Activated CD4-positive, alpha-beta memory T cell treated with anti-CD3 and anti-CD28 coated beads, Interleukin-2, amount 10 ng/mL, durations not matched to agents 7 days and 5 days (primary cell): ENCODE measurements at regions not wholly inside any gene's neighbourhood (a gene's known extent, or its start where the extent isn't known, plus 50 kb on each side); places are given as distances from the start of the nearest gene placed in this dataset.
"Not testable (repeated sequence)": the region's sequence is repeated elsewhere in the genome, so short reads cannot be mapped to it uniquely, and the experiment has no call there.

ENCODE experiments used
- CTCF ChIA-PET: fragments of 350-600 bp; sonication (Branson Sonifier 250); formaldehyde crosslinking; loops from one replicate; lab custom pipeline; 2021; ENCODE audit warnings: antibody characterized with exemption, inconsistent platforms; lab: Charles Lee
- POLR2A ChIA-PET: fragments of 350-600 bp; sonication (Branson Sonifier 250); formaldehyde crosslinking; loops from one replicate; lab custom pipeline; 2021; ENCODE audit warnings: antibody characterized with exemption; lab: Charles Lee
- DNase-seq: peaks from one replicate; pipeline ENCODE4 v3.0.0-alpha.2; 2020
- H3K27ac Mint-ChIP-seq: one replicate; pipeline ENCODE4 v1.8.0; 2021; ENCODE audit warnings: mild to moderate bottlenecking, mixed read lengths
- H3K27me3 Mint-ChIP-seq: one replicate; pipeline ENCODE4 v1.8.0; 2021; ENCODE audit warnings: mixed read lengths
- H3K36me3 Mint-ChIP-seq: one replicate; pipeline ENCODE4 v1.8.0; 2021; ENCODE audit warnings: low read depth, mixed read lengths
- H3K4me1 Mint-ChIP-seq: one replicate; pipeline ENCODE4 v1.8.0; 2021; ENCODE audit warnings: mixed read lengths
- H3K4me3 Mint-ChIP-seq: one replicate; pipeline ENCODE4 v1.8.0; 2021; ENCODE audit warnings: mild to moderate bottlenecking, mixed read lengths
- H3K9me3 Mint-ChIP-seq: one replicate; pipeline ENCODE4 v1.8.0; 2021; ENCODE audit warnings: mixed read lengths

DNA sequence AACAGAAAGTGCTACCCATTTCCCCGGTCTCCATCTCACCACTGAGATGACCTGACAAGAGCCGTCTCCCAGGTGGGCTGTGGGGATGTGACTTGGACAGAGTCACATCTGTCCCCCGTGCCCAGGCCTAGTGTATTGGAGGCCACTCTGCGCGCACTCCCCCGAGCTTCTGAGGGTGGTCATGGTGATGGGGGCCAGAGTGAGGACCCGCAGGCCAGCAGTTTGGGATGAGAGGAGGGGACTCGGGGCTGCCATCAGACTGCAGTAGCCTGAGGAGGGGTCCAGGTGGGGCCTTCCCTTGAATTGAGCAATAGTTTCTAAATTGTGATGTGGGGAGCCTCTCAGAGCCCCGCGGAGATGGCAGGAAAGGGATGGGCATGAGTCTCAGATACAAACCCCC is 852.6 kb downstream of the TBC1D22A start:
- no peak overlapping the region for H3K27ac Mint-ChIP-seq
- ChIA-PET CTCF (no interaction called here), POLR2A (no interaction called here)
- no peaks in the 10 kb centered on the region for H3K27me3 Mint-ChIP-seq
- H3K4me3 Mint-ChIP-seq: no peak overlapping the region
- H3K36me3 Mint-ChIP-seq: no peaks in the 10 kb centered on the region
- H3K9me3 Mint-ChIP-seq: peaks cover 2% of the 10 kb centered on the region
- no peaks in the 10 kb centered on the region for H3K4me1 Mint-ChIP-seq
- DNase-seq: no peak

DNA sequence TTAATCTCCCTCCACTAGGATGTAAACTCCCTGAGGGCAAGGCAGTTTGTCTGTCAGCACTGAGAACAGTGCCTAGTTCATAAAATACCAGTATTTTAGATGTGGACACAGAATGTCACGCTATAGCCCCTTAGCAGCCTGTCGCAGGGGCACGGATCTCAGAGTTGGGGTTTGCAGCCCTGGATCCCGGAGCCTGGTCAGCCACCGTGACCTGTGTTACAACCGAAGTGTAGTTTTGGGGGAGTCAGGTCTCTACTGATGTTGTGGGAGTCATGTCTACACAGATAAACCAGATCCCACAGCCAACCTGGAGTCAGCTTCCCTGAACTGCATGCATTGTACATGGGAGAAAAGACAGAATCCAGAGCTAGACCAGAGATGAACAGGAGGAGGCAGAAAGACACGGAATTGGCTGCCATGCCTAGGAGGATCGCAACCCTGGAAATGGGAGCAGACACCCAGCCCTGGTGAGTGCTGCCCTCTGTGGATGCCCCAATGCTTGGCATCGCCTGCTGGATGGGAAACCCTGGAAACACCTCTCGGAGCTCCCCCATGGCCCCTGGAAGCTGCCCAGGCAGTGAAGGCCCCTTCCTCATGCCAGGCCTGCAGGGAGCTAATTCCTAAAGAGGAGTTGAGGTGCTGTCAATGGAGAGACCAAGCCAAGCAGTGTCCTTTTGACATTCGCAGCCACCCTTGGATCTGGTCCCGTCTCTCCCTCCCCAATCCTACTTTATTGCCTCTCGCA is 851.3 kb downstream of the TBC1D22A start:
- Mint-ChIP-seq H3K9me3 (peaks cover 2% of the 10 kb centered on the region), H3K27me3 (no peaks in the 10 kb centered on the region), H3K4me3 (no peak overlapping the region), H3K4me1 (no peaks in the 10 kb centered on the region), H3K36me3 (no peaks in the 10 kb centered on the region), H3K27ac (no peak overlapping the region)
- no peak for DNase-seq
- ChIA-PET POLR2A (no interaction called here), CTCF (no interaction called here)

DNA sequence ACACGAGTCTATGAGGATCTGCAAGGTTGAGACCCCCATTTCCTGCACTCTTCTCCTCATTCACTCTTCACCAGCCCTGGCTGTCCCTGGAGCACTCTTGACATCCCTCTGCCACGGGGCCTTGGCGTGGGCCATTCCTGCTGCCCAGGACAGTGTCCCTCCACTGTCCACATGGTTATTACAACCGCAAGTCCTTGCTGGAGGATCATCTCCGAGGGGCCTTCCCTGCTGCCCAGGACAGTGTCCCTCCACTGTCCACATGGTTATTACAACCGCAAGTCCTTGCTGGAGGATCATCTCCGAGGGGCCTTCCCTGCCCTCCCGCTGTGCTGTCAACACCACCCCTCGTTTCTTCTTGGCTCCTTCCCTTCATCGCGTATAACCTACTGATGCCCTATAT is 850.7 kb downstream of the TBC1D22A start:
- H3K4me1 Mint-ChIP-seq, H3K4me3 Mint-ChIP-seq, H3K27me3 Mint-ChIP-seq, CTCF ChIA-PET, H3K27ac Mint-ChIP-seq, DNase-seq, POLR2A ChIA-PET, H3K36me3 Mint-ChIP-seq, H3K9me3 Mint-ChIP-seq: not testable (repeated sequence)

DNA sequence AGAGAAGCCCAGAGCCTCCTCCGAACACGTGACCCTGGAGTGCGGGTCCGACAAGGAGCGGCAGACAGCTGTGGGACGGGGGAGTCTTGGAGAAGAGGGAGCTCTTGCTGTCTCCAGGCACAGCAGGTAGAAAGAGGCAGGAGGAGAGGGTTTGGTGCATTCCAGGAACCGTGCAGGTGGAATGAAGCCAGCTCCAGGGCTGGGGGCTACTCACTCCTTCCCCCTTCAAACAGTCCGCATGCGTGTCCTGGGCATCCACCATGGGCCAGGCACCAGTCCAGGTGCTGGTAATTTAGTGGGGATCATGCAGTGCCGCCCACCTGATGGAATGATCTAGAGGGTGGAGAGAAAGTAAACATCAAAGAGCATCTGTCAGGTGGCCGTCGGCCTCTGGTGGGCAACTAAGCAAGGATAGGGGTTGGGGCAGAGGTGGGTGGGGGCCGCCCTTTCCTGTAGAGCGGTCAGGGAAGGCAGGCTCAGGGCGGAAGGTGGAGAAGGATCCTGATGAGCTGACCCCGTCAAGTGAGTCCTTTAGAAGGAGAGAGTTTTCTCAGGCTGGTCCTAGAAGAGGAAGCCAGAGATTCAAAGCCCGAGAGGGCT is 850.0 kb downstream of the TBC1D22A start:
- CTCF ChIA-PET: no interaction called here
- H3K27me3 Mint-ChIP-seq: no peaks in the 10 kb centered on the region
- no peak overlapping the region for H3K27ac Mint-ChIP-seq
- no peak overlapping the region for H3K4me3 Mint-ChIP-seq
- no peaks in the 10 kb centered on the region for H3K36me3 Mint-ChIP-seq
- POLR2A ChIA-PET: no interaction called here
- H3K4me1 Mint-ChIP-seq: no peaks in the 10 kb centered on the region
- DNase-seq: no peak
- peaks cover 2% of the 10 kb centered on the region for H3K9me3 Mint-ChIP-seq

DNA sequence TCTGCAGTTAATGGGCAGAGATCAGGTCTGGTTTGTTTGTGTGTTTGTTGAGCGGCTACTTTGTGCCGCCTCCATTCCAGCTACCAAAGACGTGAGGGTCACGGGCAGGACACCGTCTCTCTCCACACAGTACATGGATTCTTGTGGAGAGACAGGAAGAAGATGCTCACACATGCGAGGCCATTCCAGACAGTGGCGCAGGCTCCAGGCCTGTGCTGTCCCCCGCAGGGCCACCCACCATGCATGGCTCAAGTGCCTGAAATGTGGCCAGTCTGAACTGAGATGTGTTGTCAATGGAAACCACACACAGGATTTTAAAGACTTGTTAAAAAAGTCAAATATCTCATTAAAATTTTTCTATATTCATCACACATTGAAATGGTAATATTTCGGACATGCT is 848.3 kb downstream of the TBC1D22A start:
- Mint-ChIP-seq H3K36me3 (no peaks in the 10 kb centered on the region), H3K27ac (no peak overlapping the region), H3K4me1 (no peaks in the 10 kb centered on the region), H3K27me3 (no peaks in the 10 kb centered on the region), H3K4me3 (no peak overlapping the region), H3K9me3 (no peaks in the 10 kb centered on the region)
- POLR2A ChIA-PET: no interaction called here
- no peak for DNase-seq
- CTCF ChIA-PET: no interaction called here

DNA sequence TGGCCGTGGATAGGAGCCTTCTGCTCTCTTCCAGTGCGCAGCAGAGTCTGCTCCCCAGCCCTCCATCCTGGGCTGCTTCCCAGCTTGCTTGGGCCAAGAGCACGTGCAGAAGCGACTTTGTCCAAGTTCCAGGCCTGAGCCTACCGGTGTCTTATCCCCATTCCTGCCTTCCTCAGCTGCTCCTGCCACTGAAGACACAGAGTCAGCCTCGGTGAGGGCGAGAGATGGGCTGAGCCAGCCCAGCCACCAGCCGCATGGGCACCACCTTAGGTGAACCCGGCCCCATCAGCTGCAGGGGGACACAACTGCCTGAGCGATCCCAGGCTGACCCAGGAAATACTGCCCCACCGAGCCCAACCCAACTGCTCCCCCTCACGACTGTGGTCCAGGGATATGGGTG is 847.8 kb downstream of the TBC1D22A start:
- Mint-ChIP-seq H3K27ac (no peak overlapping the region), H3K4me3 (no peak overlapping the region), H3K4me1 (no peaks in the 10 kb centered on the region), H3K9me3 (no peaks in the 10 kb centered on the region), H3K36me3 (no peaks in the 10 kb centered on the region), H3K27me3 (no peaks in the 10 kb centered on the region)
- ChIA-PET POLR2A (no interaction called here), CTCF (no interaction called here)
- DNase-seq: no peak

DNA sequence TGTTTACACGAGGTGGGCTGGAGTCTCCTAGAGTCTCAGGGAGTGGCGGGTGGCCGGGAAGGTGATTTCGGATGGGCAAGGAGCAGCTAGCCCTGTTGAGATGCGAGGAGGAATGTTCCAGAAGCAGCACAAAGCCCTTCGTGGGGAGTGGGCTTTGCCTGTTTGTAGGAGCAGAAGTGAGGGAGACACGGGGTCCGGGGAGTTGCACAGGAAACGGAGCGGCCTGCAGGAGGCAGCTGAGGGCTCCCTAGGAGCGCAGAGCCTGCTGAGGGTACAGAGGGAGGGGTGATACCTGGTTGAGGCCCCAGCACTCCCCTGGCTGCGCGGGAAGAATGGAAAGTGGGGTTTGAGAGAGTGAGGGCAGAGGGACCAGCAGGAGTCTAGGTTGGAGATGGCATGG is 847.2 kb downstream of the TBC1D22A start:
- CTCF ChIA-PET: no interaction called here
- Mint-ChIP-seq H3K4me1 (no peaks in the 10 kb centered on the region), H3K27me3 (no peaks in the 10 kb centered on the region), H3K27ac (no peak overlapping the region), H3K36me3 (no peaks in the 10 kb centered on the region), H3K4me3 (no peak overlapping the region), H3K9me3 (no peaks in the 10 kb centered on the region)
- DNase-seq: no peak
- POLR2A ChIA-PET: no interaction called here

DNA sequence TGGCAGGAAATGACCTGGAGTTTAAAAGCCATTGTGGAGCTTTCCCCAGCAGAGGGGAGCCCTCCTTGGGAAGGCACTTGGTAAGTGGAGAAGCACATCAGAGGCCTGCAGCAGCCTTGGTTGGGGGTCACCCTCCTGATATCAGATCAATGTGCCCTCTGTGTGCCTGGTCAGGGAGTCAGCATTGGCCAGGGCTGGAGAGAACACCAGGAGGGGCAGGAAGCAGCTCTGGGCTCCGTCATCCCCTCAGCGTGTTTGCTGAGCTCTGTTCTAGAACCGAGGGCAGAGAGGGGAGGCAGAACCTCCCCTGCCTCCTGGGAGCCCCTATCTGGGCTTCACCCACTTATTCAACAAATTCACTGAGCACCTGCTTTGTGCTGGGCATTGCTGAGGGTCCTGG is 846.0 kb downstream of the TBC1D22A start:
- ChIA-PET POLR2A (no interaction called here), CTCF (interaction anchor here (0.7 kb wide), 1 partner anchor 86 kb away, joined by 3 read pairs; no protein-coding TSS in a partner anchor)
- no peak overlapping the region for H3K4me3 Mint-ChIP-seq
- no peaks in the 10 kb centered on the region for H3K36me3 Mint-ChIP-seq
- no peak overlapping the region for H3K27ac Mint-ChIP-seq
- DNase-seq: no peak
- no peaks in the 10 kb centered on the region for H3K9me3 Mint-ChIP-seq
- H3K27me3 Mint-ChIP-seq: no peaks in the 10 kb centered on the region
- no peaks in the 10 kb centered on the region for H3K4me1 Mint-ChIP-seq

DNA sequence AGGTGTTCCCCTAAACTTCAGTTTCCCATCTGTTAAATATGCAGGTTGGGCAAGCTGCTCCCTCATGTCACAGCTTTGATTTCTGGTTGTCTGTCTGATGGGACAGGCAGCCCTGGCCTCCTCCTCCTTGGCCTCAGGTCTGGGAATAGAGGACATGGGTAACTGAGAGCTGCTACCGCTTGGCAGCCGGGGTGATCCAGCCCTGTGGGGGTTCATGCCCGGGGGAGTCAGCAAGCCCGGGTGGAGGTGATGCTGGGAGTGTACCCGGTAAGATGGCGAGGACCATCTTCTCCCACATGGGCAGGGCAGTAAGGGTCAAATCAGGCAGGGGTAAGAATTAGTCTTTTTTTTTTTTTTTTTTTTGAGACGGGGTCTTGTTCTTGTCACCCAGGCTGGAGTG is 845.0 kb downstream of the TBC1D22A start:
- Mint-ChIP-seq H3K36me3 (no peaks in the 10 kb centered on the region), H3K27me3 (no peaks in the 10 kb centered on the region), H3K4me1 (no peaks in the 10 kb centered on the region), H3K27ac (no peak overlapping the region), H3K9me3 (no peaks in the 10 kb centered on the region), H3K4me3 (no peak overlapping the region)
- DNase-seq: no peak
- ChIA-PET POLR2A (no interaction called here), CTCF (interaction anchor here (0.7 kb wide), 1 partner anchor 85 kb away, joined by 3 read pairs; no protein-coding TSS in a partner anchor)

DNA sequence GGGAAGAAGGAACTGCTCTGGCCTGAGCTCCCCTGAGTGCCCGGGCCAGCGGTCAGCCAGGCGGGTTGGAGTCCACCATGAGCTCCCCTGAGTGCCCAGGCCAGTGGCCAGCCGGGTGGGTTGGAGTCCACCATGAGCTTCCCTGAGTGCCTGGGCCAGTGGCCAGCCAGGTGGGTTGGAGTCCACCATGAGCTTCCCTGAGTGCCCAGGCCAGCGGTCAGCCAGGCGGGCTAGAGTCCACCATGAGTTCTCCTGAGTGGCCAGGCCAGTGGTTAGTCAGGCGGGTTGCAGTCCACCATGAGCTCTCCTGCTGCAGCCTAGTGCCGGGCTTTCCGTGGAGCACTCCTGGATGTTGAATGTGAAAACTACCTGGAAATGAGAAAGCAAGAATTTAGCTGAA is 844.0 kb downstream of the TBC1D22A start:
- POLR2A ChIA-PET: no interaction called here

DNA sequence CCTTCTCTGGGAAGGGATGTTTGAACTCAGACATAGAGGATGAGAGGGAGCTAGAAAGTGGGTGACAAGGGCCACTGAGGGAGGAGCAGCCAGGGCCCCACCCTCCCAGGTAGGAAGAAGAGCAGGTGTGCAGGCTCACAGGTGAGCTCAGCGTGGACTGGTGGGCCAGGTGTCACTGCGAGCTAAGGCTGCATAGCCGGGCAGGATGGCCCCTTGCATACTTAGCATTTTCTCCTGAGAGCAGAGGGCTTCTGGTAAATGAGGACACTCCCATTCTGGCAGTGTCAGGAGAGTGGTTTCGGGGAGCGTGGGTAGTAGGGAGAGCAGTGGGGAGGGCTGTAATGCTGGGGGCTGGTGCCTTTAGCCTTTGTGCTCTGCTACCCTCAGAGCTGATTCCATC is 843.4 kb downstream of the TBC1D22A start:
- H3K27ac Mint-ChIP-seq: no peak overlapping the region
- no peak overlapping the region for H3K4me3 Mint-ChIP-seq
- CTCF ChIA-PET: no interaction called here
- no peaks in the 10 kb centered on the region for H3K9me3 Mint-ChIP-seq
- H3K4me1 Mint-ChIP-seq: no peaks in the 10 kb centered on the region
- DNase-seq: no peak
- no peaks in the 10 kb centered on the region for H3K27me3 Mint-ChIP-seq
- POLR2A ChIA-PET: no interaction called here
- H3K36me3 Mint-ChIP-seq: no peaks in the 10 kb centered on the region

More for the DNA sequence above, 844.0 kb downstream of the TBC1D22A start:
- Mint-ChIP-seq H3K36me3 (no peaks in the 10 kb centered on the region), H3K4me1 (no peaks in the 10 kb centered on the region), H3K27ac (no peak overlapping the region), H3K4me3 (no peak overlapping the region), H3K27me3 (no peaks in the 10 kb centered on the region), H3K9me3 (no peaks in the 10 kb centered on the region)
- CTCF ChIA-PET: no interaction called here
- DNase-seq: no peak

DNA sequence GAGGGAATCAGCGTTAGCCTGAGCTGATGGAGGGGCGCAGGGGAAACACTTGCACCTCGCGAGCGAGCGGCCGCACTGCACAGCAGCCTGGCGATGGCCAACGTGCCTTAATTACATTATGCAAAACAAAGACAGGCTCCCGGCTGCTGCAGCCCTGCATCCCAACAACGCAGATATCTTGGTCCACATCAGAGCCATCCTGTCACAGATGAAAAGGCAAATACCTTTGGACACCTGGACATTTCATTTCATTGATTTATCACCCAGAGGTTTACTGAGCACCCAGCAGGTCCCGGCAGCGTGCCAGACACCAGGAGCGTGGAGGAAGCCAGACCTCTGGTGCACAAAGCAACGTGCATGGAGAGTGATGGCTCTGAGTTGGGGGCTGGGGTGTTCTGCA is 843.0 kb downstream of the TBC1D22A start:
- no peaks in the 10 kb centered on the region for H3K27me3 Mint-ChIP-seq
- no peak for DNase-seq
- no peaks in the 10 kb centered on the region for H3K9me3 Mint-ChIP-seq
- no peak overlapping the region for H3K27ac Mint-ChIP-seq
- ChIA-PET POLR2A (no interaction called here), CTCF (no interaction called here)
- no peaks in the 10 kb centered on the region for H3K36me3 Mint-ChIP-seq
- H3K4me1 Mint-ChIP-seq: no peaks in the 10 kb centered on the region
- H3K4me3 Mint-ChIP-seq: no peak overlapping the region

DNA sequence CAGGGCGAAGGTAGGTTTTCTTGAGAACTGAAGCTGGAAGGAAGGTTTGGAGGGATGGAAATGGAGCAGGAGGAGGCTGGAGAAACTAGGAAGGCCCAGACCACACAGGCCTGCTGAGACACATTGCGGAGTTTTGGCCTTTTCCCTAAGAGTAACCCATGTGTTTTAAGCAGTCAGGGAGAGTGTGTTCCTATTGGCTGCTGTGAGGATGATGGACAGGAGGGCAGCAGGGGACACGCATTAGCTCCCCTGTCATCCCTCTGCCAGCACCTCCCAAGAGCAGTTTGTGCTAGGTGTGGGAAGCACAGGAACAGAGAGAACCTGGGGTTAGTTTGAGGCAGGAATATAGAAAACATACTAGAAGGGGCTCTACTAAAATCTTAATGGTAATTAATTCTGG is 842.1 kb downstream of the TBC1D22A start:
- Mint-ChIP-seq H3K9me3 (no peaks in the 10 kb centered on the region), H3K27ac (no peak overlapping the region), H3K36me3 (no peaks in the 10 kb centered on the region), H3K4me1 (no peaks in the 10 kb centered on the region), H3K4me3 (no peak overlapping the region), H3K27me3 (no peaks in the 10 kb centered on the region)
- no peak for DNase-seq
- ChIA-PET CTCF (no interaction called here), POLR2A (no interaction called here)

DNA sequence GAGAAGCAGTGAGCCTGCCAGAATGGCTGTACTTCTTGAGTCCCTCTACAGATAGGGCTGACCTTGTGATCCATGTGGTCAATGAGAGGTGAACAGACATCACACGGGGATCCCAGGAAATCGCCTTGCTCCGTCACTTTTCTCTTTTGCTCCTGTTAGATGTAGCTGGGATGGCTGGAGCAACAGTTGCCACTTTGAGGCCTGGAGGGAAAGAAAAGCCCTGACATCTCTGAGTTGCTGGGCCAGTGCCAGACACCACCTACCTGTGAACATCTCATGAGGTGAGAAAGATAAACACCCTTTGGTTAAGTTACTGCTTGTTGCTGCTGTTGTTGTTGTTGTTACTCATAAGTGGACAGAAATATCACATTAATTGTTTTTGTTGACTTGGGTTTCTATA is 840.3 kb downstream of the TBC1D22A start:
- H3K4me3 Mint-ChIP-seq: no peak overlapping the region
- H3K27ac Mint-ChIP-seq: no peak overlapping the region
- no peaks in the 10 kb centered on the region for H3K4me1 Mint-ChIP-seq
- no peak for DNase-seq
- H3K9me3 Mint-ChIP-seq: no peaks in the 10 kb centered on the region
- ChIA-PET CTCF (no interaction called here), POLR2A (no interaction called here)
- H3K27me3 Mint-ChIP-seq: no peaks in the 10 kb centered on the region
- H3K36me3 Mint-ChIP-seq: no peaks in the 10 kb centered on the region
